ENCODE measurements at regions not wholly inside any gene's neighbourhood (a gene's known extent, or its start where the extent isn't known, plus 50 kb on each side); places are given as distances from the start of the nearest gene placed in this dataset.
A peak's percentile ranks its signal among the peaks of the same experiment; 100 is the strongest.

- no peak overlapping the region for H3K4me3 ChIP-seq (ENCODE audit: low read length)
- H3K27ac ChIP-seq (ENCODE audit: low read length), result no peak overlapping the region
- no peaks in the 10 kb centered on the region for H3K27me3 ChIP-seq (ENCODE audit: control insufficient read depth, insufficient read depth, low read length)
- WGBS (ENCODE audit: insufficient coverage, low lambda C conversion rate), result 83% methylated on average over 1 of the region's 7 CpGs
- no peak for DNase-seq
- no peaks in the 10 kb centered on the region for H3K9me3 ChIP-seq (ENCODE audit: control insufficient read depth, low read depth, low read length)
- no peaks in the 10 kb centered on the region for H3K36me3 ChIP-seq (ENCODE audit: control insufficient read depth, insufficient read depth, low read length)
- H3K4me1 ChIP-seq (ENCODE audit: control insufficient read depth, insufficient read depth, low read length), result no peaks in the 10 kb centered on the region
These were observed 97.0 kb upstream of the PFKP start for GRCh38 chr10:2970190-2970823.

GRCh38 chr10:2968401-2969058 lies 98.8 kb upstream of the PFKP start:
- no peaks in the 10 kb centered on the region for H3K9me3 ChIP-seq (ENCODE audit: control insufficient read depth, low read depth, low read length)
- no peak for DNase-seq
- H3K27me3 ChIP-seq (ENCODE audit: control insufficient read depth, insufficient read depth, low read length), result no peaks in the 10 kb centered on the region
- no peak overlapping the region for H3K4me3 ChIP-seq (ENCODE audit: low read length)
- H3K4me1 ChIP-seq (ENCODE audit: control insufficient read depth, insufficient read depth, low read length), result no peaks in the 10 kb centered on the region
- H3K27ac ChIP-seq (ENCODE audit: low read length), result no peak overlapping the region
- H3K36me3 ChIP-seq (ENCODE audit: control insufficient read depth, insufficient read depth, low read length), result no peaks in the 10 kb centered on the region
- 100% methylated on average over 1 of the region's 9 CpGs for WGBS (ENCODE audit: insufficient coverage, low lambda C conversion rate)

DNA sequence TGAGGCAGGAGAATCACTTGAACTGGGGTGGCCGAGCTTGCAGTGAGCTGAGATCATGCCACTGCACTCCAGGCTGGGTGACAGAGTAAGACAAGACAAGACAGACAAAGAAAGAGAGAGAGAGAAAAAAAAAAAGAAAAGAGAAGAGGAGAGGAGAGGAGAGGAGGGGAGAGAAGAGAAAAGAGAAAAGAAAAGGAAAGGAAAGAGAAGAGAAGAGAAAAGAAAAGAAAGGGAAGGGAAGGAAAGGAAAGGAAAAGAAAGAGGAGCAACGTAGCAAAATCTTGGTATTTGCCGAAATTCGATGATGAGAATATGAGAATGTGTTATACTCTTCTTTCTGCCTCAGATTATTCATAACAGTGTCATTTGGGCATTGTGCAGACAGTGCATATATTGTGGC lies 101.2 kb upstream of the PFKP start:
- Histone ChIP-seq H3K4me1 (ENCODE audit: control insufficient read depth, insufficient read depth, low read length) (no peaks in the 10 kb centered on the region), H3K9me3 (ENCODE audit: control insufficient read depth, low read depth, low read length) (no peaks in the 10 kb centered on the region), H3K4me3 (ENCODE audit: low read length) (no peak overlapping the region), H3K27ac (ENCODE audit: low read length) (no peak overlapping the region), H3K27me3 (ENCODE audit: control insufficient read depth, insufficient read depth, low read length) (no peaks in the 10 kb centered on the region), H3K36me3 (ENCODE audit: control insufficient read depth, insufficient read depth, low read length) (no peaks in the 10 kb centered on the region)
- 74% methylated on average over 4 of the region's 4 CpGs for WGBS (ENCODE audit: insufficient coverage, low lambda C conversion rate)
- no peak for DNase-seq

GRCh38 chr10:2964632-2965296 lies 102.6 kb upstream of the PFKP start:
- H3K4me1 ChIP-seq (ENCODE audit: control insufficient read depth, insufficient read depth, low read length), result no peaks in the 10 kb centered on the region
- no peaks in the 10 kb centered on the region for H3K27me3 ChIP-seq (ENCODE audit: control insufficient read depth, insufficient read depth, low read length)
- H3K9me3 ChIP-seq (ENCODE audit: control insufficient read depth, low read depth, low read length), result no peaks in the 10 kb centered on the region
- H3K27ac ChIP-seq (ENCODE audit: low read length), result no peak overlapping the region
- H3K36me3 ChIP-seq (ENCODE audit: control insufficient read depth, insufficient read depth, low read length), result no peaks in the 10 kb centered on the region
- DNase-seq, result no peak
- 100% methylated on average over 1 of the region's 5 CpGs for WGBS (ENCODE audit: insufficient coverage, low lambda C conversion rate)
- no peak overlapping the region for H3K4me3 ChIP-seq (ENCODE audit: low read length)

DNA sequence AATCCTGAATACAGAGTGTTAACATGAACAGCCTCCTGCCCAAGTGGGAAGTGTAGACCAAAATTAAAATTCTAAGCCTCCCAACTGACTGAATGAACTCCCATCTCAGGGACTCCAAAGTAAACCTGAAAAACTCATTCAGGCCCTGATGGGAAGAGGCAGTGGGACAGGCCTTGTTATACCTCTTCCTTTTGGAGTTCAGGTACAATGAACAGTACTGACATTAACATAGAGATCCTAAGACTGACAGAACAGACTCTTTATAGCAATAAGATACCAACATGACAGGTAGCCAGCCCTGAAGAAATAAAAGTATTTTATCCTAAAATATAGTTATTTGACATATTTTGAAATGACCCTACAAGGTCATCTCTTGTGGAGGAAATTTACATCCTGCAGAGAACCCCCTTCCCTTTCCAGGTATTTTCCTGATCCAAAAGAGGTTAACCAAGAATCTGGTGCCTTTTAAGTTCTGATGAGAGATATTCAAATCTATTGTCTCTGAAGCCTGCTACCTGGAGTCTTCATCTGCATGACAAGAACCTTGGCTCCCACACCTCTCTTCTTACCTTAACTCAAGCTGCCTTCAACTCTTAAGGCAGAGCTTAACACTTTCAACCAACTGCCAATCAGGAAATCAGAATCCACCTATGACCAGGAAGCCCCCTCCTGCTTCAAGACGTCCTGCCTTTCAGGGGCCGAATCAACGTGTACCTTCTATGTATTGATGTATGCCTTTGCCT lies 103.3 kb upstream of the PFKP start:
- no peak overlapping the region for H3K27ac ChIP-seq (ENCODE audit: low read length)
- no peaks in the 10 kb centered on the region for H3K9me3 ChIP-seq (ENCODE audit: control insufficient read depth, low read depth, low read length)
- no peak overlapping the region for H3K4me3 ChIP-seq (ENCODE audit: low read length)
- no peaks in the 10 kb centered on the region for H3K4me1 ChIP-seq (ENCODE audit: control insufficient read depth, insufficient read depth, low read length)
- no peak for DNase-seq
- WGBS (ENCODE audit: insufficient coverage, low lambda C conversion rate), result no CpG with 5 or more reads among the region's 3 CpGs
- H3K27me3 ChIP-seq (ENCODE audit: control insufficient read depth, insufficient read depth, low read length), result no peaks in the 10 kb centered on the region
- H3K36me3 ChIP-seq (ENCODE audit: control insufficient read depth, insufficient read depth, low read length), result no peaks in the 10 kb centered on the region

DNA sequence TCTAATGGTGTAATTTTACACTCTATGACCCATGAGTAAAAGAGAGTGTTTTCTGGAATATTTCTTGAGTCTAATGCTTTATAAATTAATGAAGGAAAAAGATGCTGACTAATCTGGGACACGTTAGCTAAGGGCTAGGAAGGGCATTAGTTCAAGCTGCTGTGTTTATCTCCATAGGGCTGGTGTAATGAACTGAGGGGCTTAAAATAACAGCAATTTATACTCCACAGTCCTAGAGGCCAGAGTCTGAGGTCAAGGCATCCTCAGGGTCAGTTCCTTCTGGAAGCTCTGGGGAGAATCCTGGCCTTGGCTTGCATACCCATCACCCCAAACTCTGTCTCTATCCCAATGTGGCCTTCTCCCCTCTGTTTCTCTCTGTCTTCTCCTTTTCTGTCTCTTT lies 105.2 kb upstream of the PFKP start:
- Histone ChIP-seq H3K4me1 (ENCODE audit: control insufficient read depth, insufficient read depth, low read length) (peaks cover 7% of the 10 kb centered on the region), H3K27ac (ENCODE audit: low read length) (no peak overlapping the region), H3K36me3 (ENCODE audit: control insufficient read depth, insufficient read depth, low read length) (no peaks in the 10 kb centered on the region), H3K4me3 (ENCODE audit: low read length) (no peak overlapping the region), H3K9me3 (ENCODE audit: control insufficient read depth, low read depth, low read length) (no peaks in the 10 kb centered on the region), H3K27me3 (ENCODE audit: control insufficient read depth, insufficient read depth, low read length) (no peaks in the 10 kb centered on the region)
- WGBS (ENCODE audit: insufficient coverage, low lambda C conversion rate), result no CpG with 5 or more reads among the region's 1 CpG
- DNase-seq, result no peak

DNA sequence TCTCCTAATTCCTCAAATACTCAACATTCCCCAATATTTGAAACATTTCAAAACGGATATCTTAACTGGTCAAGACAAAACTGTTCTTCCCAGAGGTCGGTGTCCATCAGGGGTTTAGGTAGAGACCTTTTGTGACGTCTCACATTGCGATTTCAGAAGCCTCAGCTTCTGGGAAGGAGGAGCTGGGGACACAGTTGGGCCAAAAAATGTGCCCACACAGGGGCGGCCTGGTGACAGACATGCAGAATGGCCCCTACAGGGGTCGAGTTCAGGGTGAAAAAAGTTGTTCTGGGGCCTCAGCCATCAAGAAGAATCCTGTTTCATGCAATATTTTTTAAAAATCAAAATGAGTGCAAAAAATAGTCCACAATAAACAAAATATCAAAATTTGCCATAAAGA lies 108.7 kb upstream of the PFKP start:
- H3K27ac ChIP-seq (ENCODE audit: low read length), result no peak overlapping the region
- no peaks in the 10 kb centered on the region for H3K27me3 ChIP-seq (ENCODE audit: control insufficient read depth, insufficient read depth, low read length)
- DNase-seq, result no peak
- no peaks in the 10 kb centered on the region for H3K9me3 ChIP-seq (ENCODE audit: control insufficient read depth, low read depth, low read length)
- 75% methylated on average over 2 of the region's 6 CpGs for WGBS (ENCODE audit: insufficient coverage, low lambda C conversion rate)
- H3K4me3 ChIP-seq (ENCODE audit: low read length), result no peak overlapping the region
- H3K4me1 ChIP-seq (ENCODE audit: control insufficient read depth, insufficient read depth, low read length), result peaks cover 7% of the 10 kb centered on the region
- no peaks in the 10 kb centered on the region for H3K36me3 ChIP-seq (ENCODE audit: control insufficient read depth, insufficient read depth, low read length)

GRCh38 chr10:2957785-2958184 lies 109.6 kb upstream of the PFKP start:
- H3K36me3 ChIP-seq (ENCODE audit: control insufficient read depth, insufficient read depth, low read length), result no peaks in the 10 kb centered on the region
- peak overlapping the region; percentile 27 for H3K27ac ChIP-seq (ENCODE audit: low read length)
- no peak overlapping the region for H3K4me3 ChIP-seq (ENCODE audit: low read length)
- no peaks in the 10 kb centered on the region for H3K27me3 ChIP-seq (ENCODE audit: control insufficient read depth, insufficient read depth, low read length)
- peak in 1 of 2 donors; percentile 23 for DNase-seq
- no peaks in the 10 kb centered on the region for H3K9me3 ChIP-seq (ENCODE audit: control insufficient read depth, low read depth, low read length)
- H3K4me1 ChIP-seq (ENCODE audit: control insufficient read depth, insufficient read depth, low read length), result peaks cover 7% of the 10 kb centered on the region
- WGBS (ENCODE audit: insufficient coverage, low lambda C conversion rate), result no CpG with 5 or more reads among the region's 2 CpGs

DNA sequence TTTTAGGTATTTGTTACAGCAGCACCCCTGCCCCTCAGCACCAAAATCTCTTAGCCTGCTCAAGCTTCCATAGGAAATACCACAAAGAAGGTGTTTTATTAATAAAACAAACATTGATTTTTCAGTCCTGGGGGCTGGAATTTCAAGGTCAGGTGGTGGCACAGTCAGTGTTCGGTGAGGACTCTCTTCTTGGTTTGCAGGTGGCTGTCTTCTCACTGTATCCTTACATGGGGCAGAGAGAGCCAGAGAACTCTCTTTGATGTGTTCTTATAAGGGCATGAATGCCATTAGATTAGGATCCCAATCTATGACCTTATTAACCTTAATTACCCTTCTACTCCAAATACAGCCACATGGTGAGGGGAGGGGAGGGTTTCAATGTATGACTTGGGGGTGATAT lies 112.3 kb upstream of the PFKP start:
- H3K4me3 ChIP-seq (ENCODE audit: low read length), result no peak overlapping the region
- H3K27me3 ChIP-seq (ENCODE audit: control insufficient read depth, insufficient read depth, low read length), result peaks cover 2% of the 10 kb centered on the region
- no peak overlapping the region for H3K27ac ChIP-seq (ENCODE audit: low read length)
- DNase-seq, result no peak
- H3K36me3 ChIP-seq (ENCODE audit: control insufficient read depth, insufficient read depth, low read length), result no peaks in the 10 kb centered on the region
- WGBS (ENCODE audit: insufficient coverage, low lambda C conversion rate), result no CpG with 5 or more reads among the region's 1 CpG
- peaks cover 7% of the 10 kb centered on the region for H3K4me1 ChIP-seq (ENCODE audit: control insufficient read depth, insufficient read depth, low read length)
- no peaks in the 10 kb centered on the region for H3K9me3 ChIP-seq (ENCODE audit: control insufficient read depth, low read depth, low read length)

DNA sequence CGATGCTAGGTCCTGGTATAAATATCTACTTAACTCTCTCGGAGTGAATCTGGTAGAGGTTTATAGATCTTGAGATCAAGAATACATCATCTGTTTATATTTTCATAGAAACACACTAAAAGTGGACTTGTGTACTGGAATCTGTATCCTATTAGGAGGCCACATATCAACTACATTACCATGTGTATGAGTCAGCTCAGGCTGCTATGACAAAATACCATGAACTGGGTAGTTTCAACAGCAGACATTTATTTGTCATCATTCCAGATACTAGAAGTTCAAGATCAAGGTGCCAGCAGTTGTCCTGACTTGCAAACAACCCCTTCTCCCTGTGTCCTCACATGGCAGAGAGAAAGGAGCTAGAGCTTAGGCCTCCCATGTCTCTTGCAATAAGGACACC lies 113.9 kb upstream of the PFKP start:
- H3K9me3 ChIP-seq (ENCODE audit: control insufficient read depth, low read depth, low read length), result no peaks in the 10 kb centered on the region
- no peak overlapping the region for H3K4me3 ChIP-seq (ENCODE audit: low read length)
- H3K4me1 ChIP-seq (ENCODE audit: control insufficient read depth, insufficient read depth, low read length), result peaks cover 7% of the 10 kb centered on the region
- peaks cover 2% of the 10 kb centered on the region for H3K27me3 ChIP-seq (ENCODE audit: control insufficient read depth, insufficient read depth, low read length)
- H3K36me3 ChIP-seq (ENCODE audit: control insufficient read depth, insufficient read depth, low read length), result no peaks in the 10 kb centered on the region
- WGBS (ENCODE audit: insufficient coverage, low lambda C conversion rate), result no CpG with 5 or more reads among the region's 2 CpGs
- DNase-seq, result no peak
- H3K27ac ChIP-seq (ENCODE audit: low read length), result no peak overlapping the region

All from large intestine (tissue), 3 donors.